Tibial nerve (tissue), 4 donors: ENCODE measurements at regions not wholly inside any gene's neighbourhood (a gene's known extent, or its start where the extent isn't known, plus 50 kb on each side); places are given as distances from the start of the nearest gene placed in this dataset.

Experiments used
- CTCF ChIP-seq, 5 experiments: fragments of 200-600 bp in 3 of 5; fragments of 450-650 bp in 2 of 5; sonication (generic) in 3 of 5; IDR thresholded peaks; one replicate each; pipeline ENCODE4 v1.5.1; 2016 to 2019; ENCODE audit warnings: antibody characterized with exemption in 5 of 5, mild to moderate bottlenecking in 3 of 5, moderate library complexity in 2 of 5
- EP300 ChIP-seq, 2 donors: sonication (generic); formaldehyde crosslinking; IDR thresholded peaks; one replicate each; pipeline ENCODE4 v1.6.1; 2017; ENCODE audit warnings: antibody characterized with exemption in 2 of 2, mild to moderate bottlenecking in 1 of 2

- no peak for TF ChIP-seq CTCF (IDR thresholded peaks at IDR 0.05)
- no peak for TF ChIP-seq EP300 (IDR thresholded peaks at IDR 0.05)
Measured at GRCh38 chr2:144745424-144745823, 225.5 kb upstream of the ZEB2 start.
